Immature natural killer cell (primary cell): ENCODE measurements at regions not wholly inside any gene's neighbourhood (a gene's known extent, or its start where the extent isn't known, plus 50 kb on each side); places are given as distances from the start of the nearest gene placed in this dataset.

ENCODE experiments used
- DNase-seq, 3 donors: peaks; one replicate each; pipeline ENCODE4 v3.0.0; 2022; ENCODE audit warnings: mixed read lengths in 1 of 3
- H3K27ac Mint-ChIP-seq, 6 donors: one replicate each; pipeline ENCODE4 v1.8.0; 2020; ENCODE audit warnings: mixed read lengths in 6 of 6, mild to moderate bottlenecking in 5 of 6, inconsistent platforms in 4 of 6, moderate library complexity in 3 of 6
- H3K27me3 Mint-ChIP-seq, 3 donors: one replicate each; pipeline ENCODE4 v1.8.0; 2020 to 2021; ENCODE audit warnings: low read depth in 3 of 3, mild to moderate bottlenecking in 3 of 3, mixed read lengths in 3 of 3, moderate library complexity in 3 of 3, inconsistent platforms in 1 of 3
- H3K36me3 Mint-ChIP-seq, 3 donors: one replicate each; pipeline ENCODE4 v1.8.0; 2020; ENCODE audit warnings: mixed read lengths in 3 of 3, inconsistent platforms in 2 of 3, mild to moderate bottlenecking in 2 of 3
- H3K4me1 Mint-ChIP-seq, 2 donors: one replicate each; pipeline ENCODE4 v1.8.0; 2020; ENCODE audit warnings: inconsistent platforms in 2 of 2, mild to moderate bottlenecking in 2 of 2, mixed read lengths in 2 of 2, moderate library complexity in 1 of 2
- H3K4me3 Mint-ChIP-seq, 5 donors: one replicate each; pipeline ENCODE4 v1.8.0; 2020; ENCODE audit warnings: mild to moderate bottlenecking in 5 of 5, mixed read lengths in 5 of 5, inconsistent platforms in 3 of 5, moderate library complexity in 3 of 5
- H3K9me3 Mint-ChIP-seq, 6 donors: one replicate each; pipeline ENCODE4 v1.8.0; 2020; ENCODE audit warnings: mild to moderate bottlenecking in 6 of 6, mixed read lengths in 6 of 6, inconsistent platforms in 4 of 6, moderate library complexity in 3 of 6

GRCh38 chrX:110408949-110409588, 50.4 kb downstream of the RTL9 start:
- no peak for DNase-seq
- H3K36me3 Mint-ChIP-seq = no peaks in the 10 kb centered on the region
- peaks cover 4 to 7% (median 7%) of the 10 kb centered on the region in 3 donors for H3K27me3 Mint-ChIP-seq
- H3K4me3 Mint-ChIP-seq = no peak overlapping the region
- H3K27ac Mint-ChIP-seq = no peak overlapping the region
- no peaks in the 10 kb centered on the region for H3K9me3 Mint-ChIP-seq
- H3K4me1 Mint-ChIP-seq = peaks cover 0 to 2% of the 10 kb centered on the region in 2 donors

GRCh38 chrX:110409925-110410324, 51.3 kb downstream of the RTL9 start:
- Mint-ChIP-seq H3K36me3 (no peaks in the 10 kb centered on the region), H3K27ac (no peak overlapping the region), H3K4me3 (no peak overlapping the region), H3K27me3 (peaks cover 4 to 9% (median 7%) of the 10 kb centered on the region in 3 donors), H3K9me3 (no peaks in the 10 kb centered on the region), H3K4me1 (peaks cover 0 to 2% of the 10 kb centered on the region in 2 donors)
- DNase-seq = no peak

DNA sequence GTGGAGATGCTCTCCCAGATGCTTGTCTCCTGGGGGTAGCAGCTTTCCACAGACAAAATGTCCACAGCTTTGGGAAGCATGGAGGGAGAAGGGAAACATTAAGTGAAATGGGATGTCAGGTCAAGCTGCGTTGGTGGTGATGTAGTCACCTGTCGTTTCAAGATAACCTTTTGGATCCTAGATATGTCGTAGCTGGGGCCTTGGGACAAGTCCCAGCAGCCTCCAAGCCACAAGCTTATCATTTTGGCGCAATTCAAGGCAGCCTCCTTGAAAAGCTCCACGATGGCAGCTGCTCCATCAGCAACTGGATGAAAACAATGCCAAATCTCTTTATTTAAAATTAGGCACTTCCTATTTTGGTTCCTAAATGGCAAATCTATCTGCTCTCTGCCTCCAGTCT, 52.0 kb downstream of the RTL9 start:
- no peaks in the 10 kb centered on the region for H3K9me3 Mint-ChIP-seq
- H3K4me1 Mint-ChIP-seq = peaks cover 0 to 2% of the 10 kb centered on the region in 2 donors
- H3K36me3 Mint-ChIP-seq = no peaks in the 10 kb centered on the region
- peaks cover 4 to 9% (median 7%) of the 10 kb centered on the region in 3 donors for H3K27me3 Mint-ChIP-seq
- DNase-seq = no peak
- H3K27ac Mint-ChIP-seq = no peak overlapping the region
- no peak overlapping the region for H3K4me3 Mint-ChIP-seq

GRCh38 chrX:110412971-110413726, 54.5 kb downstream of the RTL9 start:
- H3K4me3 Mint-ChIP-seq = no peak overlapping the region
- H3K4me1 Mint-ChIP-seq = peaks cover 0 to 2% of the 10 kb centered on the region in 2 donors
- no peaks in the 10 kb centered on the region for H3K9me3 Mint-ChIP-seq
- peaks cover 6 to 9% (median 6%) of the 10 kb centered on the region in 3 donors for H3K27me3 Mint-ChIP-seq
- DNase-seq = peak; percentile 39 to 58 (median 48)
- no peaks in the 10 kb centered on the region for H3K36me3 Mint-ChIP-seq
- H3K27ac Mint-ChIP-seq = no peak overlapping the region

GRCh38 chrX:110413727-110414124, 55.1 kb downstream of the RTL9 start:
- H3K4me3 Mint-ChIP-seq = no peak overlapping the region
- H3K27me3 Mint-ChIP-seq = peaks cover 6 to 9% (median 6%) of the 10 kb centered on the region in 3 donors
- H3K36me3 Mint-ChIP-seq = no peaks in the 10 kb centered on the region
- H3K4me1 Mint-ChIP-seq = peaks cover 0 to 2% of the 10 kb centered on the region in 2 donors
- no peaks in the 10 kb centered on the region for H3K9me3 Mint-ChIP-seq
- no peak for DNase-seq
- H3K27ac Mint-ChIP-seq = no peak overlapping the region

DNA sequence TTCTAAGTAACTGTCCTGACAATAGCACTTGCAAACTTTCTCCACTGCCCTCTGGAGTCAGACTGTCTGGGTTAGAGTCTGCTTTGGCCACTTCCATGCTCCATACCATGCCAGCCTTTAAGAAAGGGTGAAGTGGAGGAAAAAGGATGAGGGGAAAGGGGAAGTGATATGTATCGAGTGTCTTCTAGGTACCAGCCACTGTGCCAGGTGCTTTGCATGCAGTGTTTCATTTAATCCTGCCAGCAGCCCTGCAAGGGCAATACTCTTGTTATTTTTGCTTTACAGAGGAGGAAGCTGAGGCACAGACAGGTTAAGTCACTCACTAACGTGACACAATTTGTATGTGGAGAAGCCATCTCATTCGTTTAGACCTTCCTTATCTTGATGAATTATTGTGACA, 55.6 kb downstream of the RTL9 start:
- Mint-ChIP-seq H3K4me3 (no peak overlapping the region), H3K27me3 (peaks cover 6 to 12% (median 6%) of the 10 kb centered on the region in 3 donors), H3K27ac (no peak overlapping the region), H3K4me1 (peaks cover 0 to 2% of the 10 kb centered on the region in 2 donors), H3K36me3 (no peaks in the 10 kb centered on the region), H3K9me3 (no peaks in the 10 kb centered on the region)
- DNase-seq = no peak

DNA sequence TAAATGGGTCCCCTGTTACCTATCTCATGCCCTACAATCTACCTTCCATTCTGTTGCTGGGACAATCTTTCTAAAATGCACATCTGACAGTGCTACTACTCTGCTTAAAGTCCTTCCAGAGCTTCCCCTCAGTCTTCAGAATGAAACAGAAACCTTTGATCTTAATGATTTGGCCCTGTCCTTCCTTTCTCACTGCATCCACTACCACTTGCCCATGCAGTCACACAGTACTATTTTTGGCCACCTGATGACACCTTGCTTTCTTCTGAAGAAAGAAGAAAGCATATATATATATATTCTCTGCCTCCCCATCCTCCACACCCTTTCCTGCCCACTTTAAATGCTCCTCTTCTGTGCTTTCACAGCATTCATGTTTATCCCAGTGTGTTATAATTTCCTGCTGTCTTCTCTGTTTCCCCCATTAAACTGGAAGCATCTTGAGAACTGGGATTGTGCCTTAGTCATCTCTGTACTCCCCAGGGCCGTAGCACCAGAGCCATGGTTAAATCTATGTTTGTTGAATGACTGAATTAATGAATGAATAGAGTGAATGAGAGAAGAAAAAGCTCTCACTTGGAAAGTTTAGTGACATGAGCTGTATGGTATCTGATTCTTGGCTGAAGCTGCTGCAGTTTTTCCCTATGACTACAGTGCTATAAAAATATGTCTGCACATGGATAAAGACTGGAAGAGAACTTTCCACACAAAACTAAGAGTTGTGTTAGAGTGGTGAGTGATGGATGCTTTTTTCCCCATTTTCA, 56.2 kb downstream of the RTL9 start:
- Mint-ChIP-seq H3K4me1 (peaks cover 0 to 2% of the 10 kb centered on the region in 2 donors), H3K27ac (no peak overlapping the region), H3K9me3 (no peaks in the 10 kb centered on the region), H3K36me3 (no peaks in the 10 kb centered on the region), H3K4me3 (no peak overlapping the region), H3K27me3 (peaks cover 6 to 12% (median 8%) of the 10 kb centered on the region in 3 donors)
- no peak for DNase-seq

- no peak overlapping the region for H3K27ac Mint-ChIP-seq
- no peak for DNase-seq
- H3K27me3 Mint-ChIP-seq = peaks cover 6 to 13% (median 8%) of the 10 kb centered on the region in 3 donors
- H3K9me3 Mint-ChIP-seq = peaks cover 0 to 2% (median 0%) of the 10 kb centered on the region in 6 donors
- no peaks in the 10 kb centered on the region for H3K36me3 Mint-ChIP-seq
- H3K4me1 Mint-ChIP-seq = peaks cover 0 to 2% of the 10 kb centered on the region in 2 donors
- H3K4me3 Mint-ChIP-seq = no peak overlapping the region
Observed at GRCh38 chrX:110415440-110416170, 57.0 kb downstream of the RTL9 start.

GRCh38 chrX:110417128-110417527, 58.5 kb downstream of the RTL9 start:
- no peak overlapping the region for H3K27ac Mint-ChIP-seq
- H3K4me1 Mint-ChIP-seq = peaks cover 0 to 2% of the 10 kb centered on the region in 2 donors
- H3K9me3 Mint-ChIP-seq = peaks cover 0 to 2% (median 0%) of the 10 kb centered on the region in 6 donors
- DNase-seq = no peak
- H3K27me3 Mint-ChIP-seq = peaks cover 6 to 13% (median 8%) of the 10 kb centered on the region in 3 donors
- H3K36me3 Mint-ChIP-seq = no peaks in the 10 kb centered on the region
- H3K4me3 Mint-ChIP-seq = no peak overlapping the region

GRCh38 chrX:110418316-110419235, 59.9 kb downstream of the RTL9 start:
- H3K27me3 Mint-ChIP-seq = peaks cover 5 to 11% (median 6%) of the 10 kb centered on the region in 3 donors
- H3K4me3 Mint-ChIP-seq = no peak overlapping the region
- H3K36me3 Mint-ChIP-seq = no peaks in the 10 kb centered on the region
- H3K27ac Mint-ChIP-seq = no peak overlapping the region
- H3K4me1 Mint-ChIP-seq = no peaks in the 10 kb centered on the region
- no peak for DNase-seq
- H3K9me3 Mint-ChIP-seq = peaks cover 0 to 2% (median 0%) of the 10 kb centered on the region in 6 donors

- H3K4me1 Mint-ChIP-seq = no peaks in the 10 kb centered on the region
- H3K27ac Mint-ChIP-seq = no peak overlapping the region
- no peak overlapping the region for H3K4me3 Mint-ChIP-seq
- peaks cover 0 to 6% (median 6%) of the 10 kb centered on the region in 3 donors for H3K27me3 Mint-ChIP-seq
- peaks cover 0 to 2% (median 0%) of the 10 kb centered on the region in 6 donors for H3K9me3 Mint-ChIP-seq
- H3K36me3 Mint-ChIP-seq = no peaks in the 10 kb centered on the region
- DNase-seq = no peak
Observed at GRCh38 chrX:110419512-110419911, 60.9 kb downstream of the RTL9 start.

GRCh38 chrX:110420771-110421499, 62.3 kb downstream of the RTL9 start:
- H3K9me3 Mint-ChIP-seq = peaks cover 0 to 2% (median 0%) of the 10 kb centered on the region in 6 donors
- H3K27me3 Mint-ChIP-seq = peaks cover 0 to 6% (median 6%) of the 10 kb centered on the region in 3 donors
- no peak for DNase-seq
- no peaks in the 10 kb centered on the region for H3K36me3 Mint-ChIP-seq
- H3K4me1 Mint-ChIP-seq = no peaks in the 10 kb centered on the region
- no peak overlapping the region for H3K4me3 Mint-ChIP-seq
- H3K27ac Mint-ChIP-seq = no peak overlapping the region
